ENCODE measurements at regions not wholly inside any gene's neighbourhood (a gene's known extent, or its start where the extent isn't known, plus 50 kb on each side); places are given as distances from the start of the nearest gene placed in this dataset.

GRCh38 chr7:21099432-21099831, 312.7 kb upstream of the SP8 start:
- TF ChIP-seq CTCF (IDR thresholded peaks at IDR 0.05; ENCODE audit: low read depth, low read length, missing control alignments) = no peak
- no peak for DNase-seq (ENCODE audit: low read depth)
- H3K4me3 ChIP-seq (ENCODE audit: low read depth, low read length) = no peak overlapping the region

- no peak overlapping the region for H3K4me3 ChIP-seq (ENCODE audit: low read depth, low read length)
- DNase-seq (ENCODE audit: low read depth) = no peak
- no peak for TF ChIP-seq CTCF (IDR thresholded peaks at IDR 0.05; ENCODE audit: low read depth, low read length, missing control alignments)
These were observed 313.3 kb upstream of the SP8 start for GRCh38 chr7:21099955-21100354.

GRCh38 chr7:21101541-21101940, 314.9 kb upstream of the SP8 start:
- H3K4me3 ChIP-seq (ENCODE audit: low read depth, low read length) = no peak overlapping the region
- no peak for TF ChIP-seq CTCF (IDR thresholded peaks at IDR 0.05; ENCODE audit: low read depth, low read length, missing control alignments)
- no peak for DNase-seq (ENCODE audit: low read depth)

GRCh38 chr7:21103426-21104123, 316.9 kb upstream of the SP8 start:
- TF ChIP-seq CTCF (IDR thresholded peaks at IDR 0.05; ENCODE audit: low read depth, low read length, missing control alignments) = no peak
- no peak for DNase-seq (ENCODE audit: low read depth)
- no peak overlapping the region for H3K4me3 ChIP-seq (ENCODE audit: low read depth, low read length)

GRCh38 chr7:21104124-21104500, 317.4 kb upstream of the SP8 start:
- DNase-seq (ENCODE audit: low read depth) = no peak
- H3K4me3 ChIP-seq (ENCODE audit: low read depth, low read length) = no peak overlapping the region
- no peak for TF ChIP-seq CTCF (IDR thresholded peaks at IDR 0.05; ENCODE audit: low read depth, low read length, missing control alignments)

- TF ChIP-seq CTCF (IDR thresholded peaks at IDR 0.05; ENCODE audit: low read depth, low read length, missing control alignments) = no peak
- H3K4me3 ChIP-seq (ENCODE audit: low read depth, low read length) = no peak overlapping the region
- DNase-seq (ENCODE audit: low read depth) = no peak
These were observed 319.6 kb upstream of the SP8 start for GRCh38 chr7:21106296-21106732.

GRCh38 chr7:21107101-21107500, 320.4 kb upstream of the SP8 start:
- TF ChIP-seq CTCF (IDR thresholded peaks at IDR 0.05; ENCODE audit: low read depth, low read length, missing control alignments) = no peak
- DNase-seq (ENCODE audit: low read depth) = no peak
- H3K4me3 ChIP-seq (ENCODE audit: low read depth, low read length) = no peak overlapping the region

Measured in GM12864 (cell line).